Caco-2 (cell line): ENCODE measurements at regions not wholly inside any gene's neighbourhood (a gene's known extent, or its start where the extent isn't known, plus 50 kb on each side); places are given as distances from the start of the nearest gene placed in this dataset.

Experiments used
- BruUV-seq: library from RNA; stranded (reverse); fragments of 400-500 nt; replicated peaks from 2 replicates; lab custom pipeline; 2021; lab: Mats Ljungman, UMichigan
- CTCF ChIA-PET: fragments of 300-600 bp; sonication (Branson Sonifier 250); formaldehyde crosslinking; loops from one replicate; lab custom pipeline; 2022; ENCODE audit warnings: antibody characterized with exemption; lab: Charles Lee
- POLR2A ChIA-PET: fragments of 300-600 bp; sonication (Branson Sonifier 250); formaldehyde crosslinking; loops from one replicate; lab custom pipeline; 2022; ENCODE audit warnings: antibody characterized with exemption; lab: Charles Lee
- DNase-seq, 2 experiments: peaks; one replicate each; pipeline versions ENCODE4 v3.0.0 to v3.0.0-alpha.2; 2020 to 2022
- H3K27me3 ChIP-seq: replicated peaks from 2 replicates; pipeline ENCODE4 v1.6.0; 2011; ENCODE audit warnings: low read length; ENCODE audit not compliant: control insufficient read depth, insufficient read depth
- H3K36me3 ChIP-seq: 2 replicates; pipeline ENCODE4 v1.5.1; 2011; ENCODE audit warnings: low read length; ENCODE audit not compliant: control insufficient read depth, insufficient read depth
- H3K4me1 ChIP-seq: fragments of 250-450 bp; sonication (Bioruptor Pico); 2 replicates; pipeline ENCODE4 v1.5.1; 2020; ENCODE audit warnings: mild to moderate bottlenecking
- H3K4me3 ChIP-seq: 2 replicates; pipeline ENCODE4 v1.5.1; 2011; ENCODE audit warnings: low read depth, mild to moderate bottlenecking, control low read depth, low read length
- H3K9me3 ChIP-seq: fragments of 250-450 bp; sonication (Bioruptor Pico); 2 replicates; pipeline ENCODE4 v1.5.1; 2020; ENCODE audit warnings: mild to moderate bottlenecking, moderate library complexity
- H3K27ac Mint-ChIP-seq: one replicate; pipeline ENCODE4 v1.8.0; 2022; ENCODE audit warnings: mixed read lengths; ENCODE audit not compliant: unreplicated experiment
- H3K27me3 Mint-ChIP-seq: one replicate; pipeline ENCODE4 v1.8.0; 2022; ENCODE audit warnings: mixed read lengths; ENCODE audit not compliant: insufficient read depth, unreplicated experiment
- H3K36me3 Mint-ChIP-seq: one replicate; pipeline ENCODE4 v1.8.0; 2022; ENCODE audit warnings: mild to moderate bottlenecking, mixed read lengths; ENCODE audit not compliant: insufficient read depth, unreplicated experiment
- H3K4me1 Mint-ChIP-seq: one replicate; pipeline ENCODE4 v1.8.0; 2022; ENCODE audit warnings: low read depth, mixed read lengths; ENCODE audit not compliant: unreplicated experiment
- H3K4me3 Mint-ChIP-seq: one replicate; pipeline ENCODE4 v1.8.0; 2022; ENCODE audit warnings: mild to moderate bottlenecking, moderate library complexity, mixed read lengths; ENCODE audit not compliant: unreplicated experiment
- H3K9me3 Mint-ChIP-seq: one replicate; pipeline ENCODE4 v1.8.0; 2022; ENCODE audit warnings: mixed read lengths; ENCODE audit not compliant: unreplicated experiment
- intact Hi-C: fragments of 100-400 bp; cut with micrococcal nuclease; formaldehyde crosslinking; loops from one replicate; pipeline ENCODE4 v1.10.0; 2022; ENCODE audit not compliant: unreplicated experiment
- TF ChIP-seq, protein P1 (sequence below), 2 experiments: fragments of 200-600 bp in 1 of 2; IDR thresholded peaks; 1 replicate in 1 of 2; 2 replicates in 1 of 2; pipeline versions ENCODE4 v1.5.1 to v1.8.0; 2011 to 2022; ENCODE audit warnings: antibody characterized with exemption in 1 of 2, control low read depth in 1 of 2, inconsistent platforms in 1 of 2, low read depth in 1 of 2, low read length in 1 of 2, mild to moderate bottlenecking in 1 of 2, moderate library complexity in 1 of 2; ENCODE audit not compliant: insufficient read depth in 1 of 2, severe bottlenecking in 1 of 2, unreplicated experiment in 1 of 2

DNA sequence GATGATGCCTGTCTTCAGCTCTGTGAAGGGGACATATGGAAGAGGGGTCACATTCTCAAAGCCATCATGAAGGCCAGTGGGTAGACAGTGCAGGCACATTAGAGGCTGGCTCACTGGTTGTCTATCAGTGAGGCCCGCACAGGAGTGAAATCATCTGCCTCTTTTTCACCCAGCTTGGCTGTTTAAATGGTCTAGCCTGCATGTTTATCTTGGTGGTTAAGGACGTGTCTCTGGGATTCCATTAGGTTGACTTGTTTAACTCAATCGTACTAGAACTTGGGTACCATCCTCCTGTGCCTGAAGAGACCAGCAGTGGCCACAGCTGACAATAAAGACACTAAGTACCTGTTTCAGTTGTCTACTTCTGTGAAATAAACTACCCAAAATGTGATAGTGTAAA is 219.3 kb downstream of the PLPP3 start:
- no peaks in the 10 kb centered on the region for H3K9me3 ChIP-seq
- DNase-seq, result no peak
- peaks cover 6% of the 10 kb centered on the region; the same call in 1 of the 2 replicates for H3K4me1 ChIP-seq
- H3K36me3 Mint-ChIP-seq, result peaks cover 7% of the 10 kb centered on the region
- no peak overlapping the region for H3K27ac Mint-ChIP-seq
- TF ChIP-seq, protein P1, sequence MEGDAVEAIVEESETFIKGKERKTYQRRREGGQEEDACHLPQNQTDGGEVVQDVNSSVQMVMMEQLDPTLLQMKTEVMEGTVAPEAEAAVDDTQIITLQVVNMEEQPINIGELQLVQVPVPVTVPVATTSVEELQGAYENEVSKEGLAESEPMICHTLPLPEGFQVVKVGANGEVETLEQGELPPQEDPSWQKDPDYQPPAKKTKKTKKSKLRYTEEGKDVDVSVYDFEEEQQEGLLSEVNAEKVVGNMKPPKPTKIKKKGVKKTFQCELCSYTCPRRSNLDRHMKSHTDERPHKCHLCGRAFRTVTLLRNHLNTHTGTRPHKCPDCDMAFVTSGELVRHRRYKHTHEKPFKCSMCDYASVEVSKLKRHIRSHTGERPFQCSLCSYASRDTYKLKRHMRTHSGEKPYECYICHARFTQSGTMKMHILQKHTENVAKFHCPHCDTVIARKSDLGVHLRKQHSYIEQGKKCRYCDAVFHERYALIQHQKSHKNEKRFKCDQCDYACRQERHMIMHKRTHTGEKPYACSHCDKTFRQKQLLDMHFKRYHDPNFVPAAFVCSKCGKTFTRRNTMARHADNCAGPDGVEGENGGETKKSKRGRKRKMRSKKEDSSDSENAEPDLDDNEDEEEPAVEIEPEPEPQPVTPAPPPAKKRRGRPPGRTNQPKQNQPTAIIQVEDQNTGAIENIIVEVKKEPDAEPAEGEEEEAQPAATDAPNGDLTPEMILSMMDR (IDR thresholded peaks at IDR 0.05; ENCODE audit: insufficient read depth in 1 of 2, low read depth in 1 of 2, low read length in 1 of 2, severe bottlenecking in 1 of 2, unreplicated experiment in 1 of 2), result no peak
- H3K4me3 ChIP-seq, result no peak overlapping the region
- BruUV-seq, result no TSS peak
- no peaks in the 10 kb centered on the region for H3K9me3 Mint-ChIP-seq
- no peaks in the 10 kb centered on the region for H3K36me3 ChIP-seq
- H3K4me3 Mint-ChIP-seq, result no peak overlapping the region
- intact Hi-C loops, result no loop called here
- no peaks in the 10 kb centered on the region for H3K27me3 ChIP-seq
- H3K27me3 Mint-ChIP-seq, result no peaks in the 10 kb centered on the region
- H3K4me1 Mint-ChIP-seq, result peaks cover 9% of the 10 kb centered on the region
- ChIA-PET CTCF (no interaction called here), POLR2A (no interaction called here)

DNA sequence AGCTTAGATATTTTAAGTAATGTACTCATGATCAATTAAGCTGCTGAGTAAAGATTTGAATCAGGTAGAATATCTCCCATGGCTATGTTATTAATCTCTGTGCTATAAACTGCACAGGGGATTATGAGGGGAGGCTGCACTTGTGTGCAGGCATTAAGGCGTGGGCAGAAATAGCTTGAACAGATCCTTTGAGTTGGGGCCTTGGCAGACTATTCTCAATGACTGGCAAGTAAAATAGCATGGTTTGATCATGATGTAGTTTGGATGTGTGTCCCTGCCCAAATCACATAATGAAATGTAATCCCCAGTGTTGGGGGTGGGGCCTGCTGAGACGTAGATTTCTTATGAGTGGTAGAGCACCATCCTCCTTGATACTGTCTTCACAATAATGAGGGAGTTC is 220.3 kb downstream of the PLPP3 start:
- Mint-ChIP-seq H3K36me3 (peaks cover 7% of the 10 kb centered on the region), H3K4me1 (peaks cover 9% of the 10 kb centered on the region), H3K27ac (no peak overlapping the region), H3K27me3 (no peaks in the 10 kb centered on the region), H3K4me3 (no peak overlapping the region), H3K9me3 (no peaks in the 10 kb centered on the region)
- intact Hi-C loops, result no loop called here
- POLR2A ChIA-PET, result no interaction called here
- no peak for DNase-seq
- no peaks in the 10 kb centered on the region for H3K36me3 ChIP-seq
- TF ChIP-seq, protein P1 (IDR thresholded peaks at IDR 0.05; ENCODE audit: insufficient read depth in 1 of 2, low read depth in 1 of 2, low read length in 1 of 2, severe bottlenecking in 1 of 2, unreplicated experiment in 1 of 2), result no peak
- CTCF ChIA-PET, result no interaction called here
- H3K9me3 ChIP-seq, result no peaks in the 10 kb centered on the region
- H3K4me1 ChIP-seq, result peaks cover 6% of the 10 kb centered on the region; the same call in 1 of the 2 replicates
- BruUV-seq, result no TSS peak
- no peaks in the 10 kb centered on the region for H3K27me3 ChIP-seq
- H3K4me3 ChIP-seq, result no peak overlapping the region

DNA sequence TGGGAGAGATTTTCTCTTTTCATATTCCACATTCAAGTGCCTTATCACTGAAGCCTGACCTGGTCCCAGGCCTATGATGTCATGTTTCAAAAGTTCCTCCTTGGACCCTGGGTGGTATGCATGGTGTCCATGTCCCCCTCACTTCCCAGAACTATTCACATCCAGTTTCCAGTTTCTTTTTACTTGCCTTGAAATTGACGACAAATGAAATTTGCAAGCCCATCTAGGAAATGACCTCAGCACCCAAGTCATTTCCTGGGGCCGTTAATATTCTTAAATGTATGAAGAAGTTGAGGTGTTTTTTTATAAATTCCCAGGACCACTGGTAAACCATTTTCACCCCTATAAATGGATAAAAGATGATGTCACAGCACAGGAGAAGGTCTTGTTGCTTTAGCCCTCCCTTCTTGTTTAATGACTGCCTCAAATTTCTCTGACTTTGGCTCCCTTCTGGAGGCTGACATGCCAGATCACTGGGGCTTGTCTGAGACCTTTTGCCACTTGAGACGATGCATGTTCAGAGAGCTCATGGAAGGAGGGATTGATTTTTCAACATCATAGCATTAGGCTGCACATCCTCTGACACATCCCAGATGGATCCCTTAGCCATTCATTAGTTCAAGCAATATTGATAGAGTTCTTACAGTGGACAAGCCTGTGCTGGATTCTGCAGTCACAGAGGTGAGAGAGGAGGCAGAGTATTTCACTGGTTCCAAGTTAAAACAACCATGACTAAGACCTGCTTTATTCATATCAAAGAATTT is 221.3 kb downstream of the PLPP3 start:
- no peaks in the 10 kb centered on the region for H3K9me3 Mint-ChIP-seq
- Histone ChIP-seq H3K4me1 (peaks cover 6% of the 10 kb centered on the region; the same call in 1 of the 2 replicates), H3K4me3 (no peak overlapping the region), H3K9me3 (no peaks in the 10 kb centered on the region), H3K27me3 (no peaks in the 10 kb centered on the region), H3K36me3 (no peaks in the 10 kb centered on the region)
- DNase-seq, result no peak
- H3K4me3 Mint-ChIP-seq, result no peak overlapping the region
- no peak overlapping the region for H3K27ac Mint-ChIP-seq
- intact Hi-C loops, result no loop called here
- no TSS peak for BruUV-seq
- peaks cover 9% of the 10 kb centered on the region for H3K4me1 Mint-ChIP-seq
- H3K27me3 Mint-ChIP-seq, result no peaks in the 10 kb centered on the region
- TF ChIP-seq, protein P1 (IDR thresholded peaks at IDR 0.05; ENCODE audit: insufficient read depth in 1 of 2, low read depth in 1 of 2, low read length in 1 of 2, severe bottlenecking in 1 of 2, unreplicated experiment in 1 of 2), result no peak
- H3K36me3 Mint-ChIP-seq, result peaks cover 7% of the 10 kb centered on the region
- ChIA-PET CTCF (no interaction called here), POLR2A (no interaction called here)
